WI38 (cell line): ENCODE measurements at regions not wholly inside any gene's neighbourhood (a gene's known extent, or its start where the extent isn't known, plus 50 kb on each side); places are given as distances from the start of the nearest gene placed in this dataset.

Experiments
- H3K4me3 ChIP-seq: 2 replicates; pipeline ENCODE4 v1.5.1; 2011; ENCODE audit warnings: low read depth, mild to moderate bottlenecking, control low read depth, low read length
- TF ChIP-seq, protein P1 (sequence below): IDR thresholded peaks from 2 replicates; pipeline ENCODE4 v1.5.1; 2012; ENCODE audit warnings: low read depth, mild to moderate bottlenecking, control low read depth, low read length

GRCh38 chr13:24091080-24091479 lies 69.4 kb upstream of the SPATA13 start:
- no peak overlapping the region for H3K4me3 ChIP-seq
- TF ChIP-seq, protein P1, sequence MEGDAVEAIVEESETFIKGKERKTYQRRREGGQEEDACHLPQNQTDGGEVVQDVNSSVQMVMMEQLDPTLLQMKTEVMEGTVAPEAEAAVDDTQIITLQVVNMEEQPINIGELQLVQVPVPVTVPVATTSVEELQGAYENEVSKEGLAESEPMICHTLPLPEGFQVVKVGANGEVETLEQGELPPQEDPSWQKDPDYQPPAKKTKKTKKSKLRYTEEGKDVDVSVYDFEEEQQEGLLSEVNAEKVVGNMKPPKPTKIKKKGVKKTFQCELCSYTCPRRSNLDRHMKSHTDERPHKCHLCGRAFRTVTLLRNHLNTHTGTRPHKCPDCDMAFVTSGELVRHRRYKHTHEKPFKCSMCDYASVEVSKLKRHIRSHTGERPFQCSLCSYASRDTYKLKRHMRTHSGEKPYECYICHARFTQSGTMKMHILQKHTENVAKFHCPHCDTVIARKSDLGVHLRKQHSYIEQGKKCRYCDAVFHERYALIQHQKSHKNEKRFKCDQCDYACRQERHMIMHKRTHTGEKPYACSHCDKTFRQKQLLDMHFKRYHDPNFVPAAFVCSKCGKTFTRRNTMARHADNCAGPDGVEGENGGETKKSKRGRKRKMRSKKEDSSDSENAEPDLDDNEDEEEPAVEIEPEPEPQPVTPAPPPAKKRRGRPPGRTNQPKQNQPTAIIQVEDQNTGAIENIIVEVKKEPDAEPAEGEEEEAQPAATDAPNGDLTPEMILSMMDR = no peak

DNA sequence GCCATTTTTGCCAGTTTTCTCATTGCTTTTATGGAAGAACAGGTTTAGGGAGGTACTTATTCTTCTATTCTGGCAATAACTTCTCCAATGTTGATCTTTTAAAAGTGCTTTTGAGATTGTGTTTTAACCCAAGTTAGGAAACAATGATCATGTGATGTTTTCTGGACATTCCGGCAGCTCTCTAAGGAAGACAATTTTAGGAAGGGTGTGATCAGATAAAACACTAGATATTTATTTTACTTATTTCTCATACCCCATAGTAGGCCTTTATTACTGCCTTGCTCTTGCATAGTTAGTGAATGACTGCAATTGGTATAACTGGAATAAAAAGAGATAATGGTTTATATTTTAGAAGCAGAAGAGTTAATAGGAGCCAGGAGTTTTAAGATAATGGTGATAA lies 68.4 kb upstream of the SPATA13 start:
- H3K4me3 ChIP-seq = no peak overlapping the region
- TF ChIP-seq, protein P1 = no peak

DNA sequence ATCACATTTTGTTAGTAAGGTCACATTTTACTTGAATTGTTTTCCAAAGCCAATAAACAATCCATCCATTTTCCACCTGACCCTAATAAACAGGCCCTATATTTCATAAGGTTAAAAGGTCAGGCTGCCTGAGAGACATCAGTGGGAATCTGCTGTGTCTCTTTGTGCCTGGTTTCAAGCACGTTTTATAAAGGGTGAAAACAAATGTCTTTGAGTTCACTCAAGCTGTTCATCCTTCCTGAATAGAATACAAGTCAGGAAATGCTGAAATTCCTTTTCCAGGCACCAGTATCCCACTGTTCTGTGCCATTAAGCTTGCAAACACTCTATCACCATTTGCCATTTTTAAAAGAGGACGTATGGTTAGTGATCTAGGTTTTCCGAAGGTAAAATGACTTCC lies 67.5 kb upstream of the SPATA13 start:
- TF ChIP-seq, protein P1 = no peak
- H3K4me3 ChIP-seq = no peak overlapping the region

DNA sequence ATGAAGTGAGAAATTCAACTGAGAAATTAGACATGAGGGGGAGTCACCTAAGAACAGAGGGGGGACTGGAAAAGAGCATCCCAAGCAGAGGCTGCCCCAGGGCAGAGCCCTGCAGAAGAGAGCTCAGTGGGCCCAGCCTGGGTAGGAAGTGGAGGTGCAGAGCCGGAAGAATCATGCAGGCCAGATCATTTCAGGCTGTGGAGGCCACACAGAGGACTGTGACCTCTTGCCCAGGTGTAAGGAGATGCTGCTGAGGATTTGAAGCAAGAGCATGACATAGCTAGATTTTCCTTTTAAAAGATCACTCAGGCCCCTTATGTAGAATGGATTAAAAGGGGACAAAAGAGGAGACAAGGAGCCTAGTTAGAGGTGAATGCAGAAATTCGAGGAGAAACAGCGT lies 63.9 kb upstream of the SPATA13 start:
- TF ChIP-seq, protein P1 = no peak
- no peak overlapping the region for H3K4me3 ChIP-seq

- TF ChIP-seq, protein P1 = no peak
- H3K4me3 ChIP-seq = no peak overlapping the region
Measured at GRCh38 chr13:24097064-24097463, 63.5 kb upstream of the SPATA13 start.

DNA sequence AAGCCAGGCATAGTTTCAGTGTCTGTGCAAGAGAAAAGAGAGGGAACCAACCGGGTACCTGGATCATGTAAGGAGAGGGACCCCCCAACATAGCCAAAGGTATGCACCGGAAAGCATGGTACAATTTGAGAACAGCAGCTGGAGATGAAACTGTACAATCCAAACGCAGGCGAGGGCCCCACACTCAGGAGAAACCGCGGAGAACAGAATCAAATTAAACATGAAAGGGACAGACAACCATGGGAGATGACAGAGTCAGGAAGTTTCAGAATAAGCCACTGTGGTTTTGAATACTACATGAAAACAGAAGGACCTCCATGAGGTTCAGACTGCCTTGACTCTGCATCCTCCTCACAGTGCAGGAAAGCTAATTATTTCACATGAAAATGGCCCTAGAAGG lies 62.9 kb upstream of the SPATA13 start:
- TF ChIP-seq, protein P1 = no peak
- no peak overlapping the region for H3K4me3 ChIP-seq

GRCh38 chr13:24099490-24099889 lies 61.0 kb upstream of the SPATA13 start:
- TF ChIP-seq, protein P1 = no peak
- no peak overlapping the region for H3K4me3 ChIP-seq
